T-cell (primary cell): ENCODE measurements at regions not wholly inside any gene's neighbourhood (a gene's known extent, or its start where the extent isn't known, plus 50 kb on each side); places are given as distances from the start of the nearest gene placed in this dataset.

Source experiments
- ATAC-seq, 4 experiments: fragments of 200-7000 bp in 3 of 4; fragments of 150-1000 bp in 1 of 4; cut with Tn5 transposase; replicated peaks in 1 of 4; 1 replicate in 3 of 4; 2 replicates in 1 of 4; pipeline ENCODE4 v1.10.0; 2021; ENCODE audit warnings: moderate library complexity in 3 of 4, mild to moderate bottlenecking in 2 of 4, moderate number of reproducible peaks in 1 of 4
- CTCF ChIA-PET, 2 donors: fragments of 300-600 bp; sonication (Branson Sonifier 250); formaldehyde crosslinking; loops; one replicate each; lab custom pipeline; 2022; ENCODE audit warnings: antibody characterized with exemption in 2 of 2; lab: Charles Lee
- POLR2A ChIA-PET, 2 donors: fragments of 300-600 bp; sonication (Branson Sonifier 250); formaldehyde crosslinking; loops; one replicate each; lab custom pipeline; 2022; ENCODE audit warnings: antibody characterized with exemption in 2 of 2; lab: Charles Lee
- DNase-seq, 35 experiments: peaks; one replicate each; pipeline versions ENCODE4 v3.0.0 to v3.0.0-alpha.2; 2013 to 2023
- H3K27ac ChIP-seq: one replicate; pipeline ENCODE4 v1.5.1; 2013; ENCODE audit warnings: low read length
- H3K27me3 ChIP-seq, 2 experiments: replicated peaks in 1 of 2; 1 replicate in 1 of 2; 2 replicates in 1 of 2; pipeline versions ENCODE4 v1.6.1 to v1.7.0; 2013; ENCODE audit warnings: low read length in 1 of 2, mixed read lengths in 1 of 2; ENCODE audit not compliant: control insufficient read depth in 2 of 2, insufficient read depth in 2 of 2; ENCODE audit errors: extremely low read depth in 1 of 2
- H3K36me3 ChIP-seq, 2 donors: 1 replicate in 1 of 2; 2 replicates in 1 of 2; pipeline versions ENCODE4 v1.6.1 to v1.7.0; 2013; ENCODE audit warnings: low read length in 1 of 2; ENCODE audit not compliant: control insufficient read depth in 2 of 2, insufficient read depth in 1 of 2; ENCODE audit errors: extremely low read depth in 1 of 2
- H3K4me1 ChIP-seq, 2 experiments: 1 replicate in 1 of 2; 2 replicates in 1 of 2; pipeline versions ENCODE4 v1.6.1 to v1.7.0; 2013; ENCODE audit warnings: low read length in 2 of 2, mixed read lengths in 1 of 2; ENCODE audit not compliant: insufficient read depth in 2 of 2, control insufficient read depth in 1 of 2; ENCODE audit errors: extremely low read depth in 1 of 2
- H3K4me3 ChIP-seq, 2 donors: 1 replicate in 1 of 2; 2 replicates in 1 of 2; pipeline versions ENCODE4 v1.5.1 to v1.7.0; 2013; ENCODE audit warnings: mild to moderate bottlenecking in 2 of 2, low read length in 1 of 2, moderate library complexity in 1 of 2; ENCODE audit not compliant: control insufficient read depth in 1 of 2; ENCODE audit errors: extremely low read depth in 1 of 2
- H3K9me3 ChIP-seq: 2 replicates; pipeline ENCODE4 v1.7.0; 2013
- H3K27ac Mint-ChIP-seq, 2 donors: one replicate each; pipeline ENCODE4 v1.8.0; 2020 to 2021; ENCODE audit warnings: mild to moderate bottlenecking in 2 of 2, mixed read lengths in 2 of 2
- H3K27me3 Mint-ChIP-seq, 2 donors: one replicate each; pipeline ENCODE4 v1.8.0; 2021 to 2022; ENCODE audit warnings: mixed read lengths in 2 of 2
- H3K36me3 Mint-ChIP-seq: one replicate; pipeline ENCODE4 v1.8.0; 2021; ENCODE audit warnings: mixed read lengths
- H3K4me1 Mint-ChIP-seq, 3 donors: one replicate each; pipeline ENCODE4 v1.8.0; 2020 to 2022; ENCODE audit warnings: mixed read lengths in 3 of 3, mild to moderate bottlenecking in 1 of 3
- H3K4me3 Mint-ChIP-seq, 3 donors: one replicate each; pipeline ENCODE4 v1.8.0; 2020 to 2022; ENCODE audit warnings: mild to moderate bottlenecking in 3 of 3, mixed read lengths in 3 of 3, moderate library complexity in 3 of 3
- H3K9me3 Mint-ChIP-seq, 3 donors: one replicate each; pipeline ENCODE4 v1.8.0; 2020 to 2022; ENCODE audit warnings: mixed read lengths in 3 of 3
- WGBS: methylation state at CpG from one replicate; pipeline ENCODE4 v1.1.5; 2013; ENCODE audit warnings: missing lambda C conversion rate; ENCODE audit not compliant: insufficient coverage; 5-methylcytosine and 5-hydroxymethylcytosine counted together

- POLR2A ChIA-PET, result no interaction called here
- H3K4me1 ChIP-seq, result no peaks in the 10 kb centered on the region
- WGBS, result no CpG with 5 or more reads among the region's 2 CpGs
Observed at GRCh38 chr15:47340571-47340920, 376.8 kb upstream of the SEMA6D start.

GRCh38 chr15:47349179-47349578 is 368.1 kb upstream of the SEMA6D start:
- H3K27me3 Mint-ChIP-seq, result no peaks in the 10 kb centered on the region
- H3K36me3 Mint-ChIP-seq, result no peaks in the 10 kb centered on the region
- WGBS, result no CpG with 5 or more reads among the region's 2 CpGs
- Histone ChIP-seq H3K27me3 (no peaks in the 10 kb centered on the region), H3K36me3 (no peaks in the 10 kb centered on the region), H3K9me3 (no peaks in the 10 kb centered on the region), H3K27ac (no peak overlapping the region), H3K4me3 (no peak overlapping the region), H3K4me1 (no peaks in the 10 kb centered on the region)
- no peaks in the 10 kb centered on the region for H3K4me1 Mint-ChIP-seq
- no peak overlapping the region for H3K4me3 Mint-ChIP-seq
- no peak overlapping the region for H3K27ac Mint-ChIP-seq
- peaks cover 0 to 2% (median 0%) of the 10 kb centered on the region in 3 donors for H3K9me3 Mint-ChIP-seq
- no peak for ATAC-seq
- DNase-seq, result no peak
- POLR2A ChIA-PET, result no interaction called here
- CTCF ChIA-PET, result no interaction called here

More at GRCh38 chr15:47340571-47340920, 376.8 kb upstream of the SEMA6D start:
- Histone ChIP-seq H3K9me3 (no peaks in the 10 kb centered on the region), H3K36me3 (no peaks in the 10 kb centered on the region), H3K4me3 (no peak overlapping the region), H3K27ac (no peak overlapping the region), H3K27me3 (no peaks in the 10 kb centered on the region)
- DNase-seq (no peak), ATAC-seq (no peak)
- Mint-ChIP-seq H3K4me3 (no peak overlapping the region), H3K9me3 (peaks cover 0 to 4% (median 1%) of the 10 kb centered on the region in 3 donors), H3K27me3 (no peaks in the 10 kb centered on the region), H3K36me3 (no peaks in the 10 kb centered on the region), H3K4me1 (no peaks in the 10 kb centered on the region), H3K27ac (no peak overlapping the region)
- CTCF ChIA-PET, result interaction anchor here in 1 of 2 donors (1.1 kb wide), 1 partner anchor 13 kb away, joined by 4 read pairs; no protein-coding TSS in a partner anchor

GRCh38 chr15:47351501-47351900 is 365.8 kb upstream of the SEMA6D start:
- Histone ChIP-seq H3K27ac (no peak overlapping the region), H3K27me3 (no peaks in the 10 kb centered on the region), H3K36me3 (no peaks in the 10 kb centered on the region), H3K9me3 (no peaks in the 10 kb centered on the region), H3K4me3 (no peak overlapping the region), H3K4me1 (no peaks in the 10 kb centered on the region)
- Mint-ChIP-seq H3K27me3 (no peaks in the 10 kb centered on the region), H3K4me3 (no peak overlapping the region), H3K9me3 (no peaks in the 10 kb centered on the region), H3K27ac (no peak overlapping the region), H3K36me3 (no peaks in the 10 kb centered on the region), H3K4me1 (no peaks in the 10 kb centered on the region)
- CTCF ChIA-PET, result no interaction called here
- no peak for ATAC-seq
- DNase-seq, result no peak
- POLR2A ChIA-PET, result no interaction called here

DNA sequence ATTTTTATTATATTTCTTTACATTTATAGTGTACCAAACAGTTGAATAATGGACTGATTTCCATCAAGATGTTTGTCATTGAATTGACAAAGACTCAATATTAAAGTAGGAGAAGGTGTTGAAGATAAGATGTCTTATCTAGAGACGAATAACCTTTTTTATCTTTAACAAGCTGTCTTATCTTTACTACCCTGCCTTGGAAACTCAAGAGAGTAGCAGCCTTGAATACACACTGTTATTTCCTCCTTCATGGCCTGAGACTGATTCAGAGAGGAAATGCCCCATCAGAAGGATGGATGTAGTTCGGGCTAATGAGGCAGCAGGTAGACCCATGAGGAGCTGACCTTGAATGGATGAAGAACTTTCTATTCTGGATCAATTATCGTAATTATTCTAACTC is 365.1 kb upstream of the SEMA6D start:
- CTCF ChIA-PET, result no interaction called here
- WGBS, result no CpG with 5 or more reads among the region's 3 CpGs

GRCh38 chr15:47355759-47356158 is 361.5 kb upstream of the SEMA6D start:
- Histone ChIP-seq H3K4me3 (no peak overlapping the region), H3K9me3 (no peaks in the 10 kb centered on the region), H3K27ac (no peak overlapping the region), H3K27me3 (no peaks in the 10 kb centered on the region), H3K36me3 (no peaks in the 10 kb centered on the region), H3K4me1 (no peaks in the 10 kb centered on the region)
- POLR2A ChIA-PET, result no interaction called here
- H3K9me3 Mint-ChIP-seq, result no peaks in the 10 kb centered on the region
- H3K36me3 Mint-ChIP-seq, result no peaks in the 10 kb centered on the region
- no peaks in the 10 kb centered on the region for H3K4me1 Mint-ChIP-seq
- no peaks in the 10 kb centered on the region for H3K27me3 Mint-ChIP-seq
- H3K4me3 Mint-ChIP-seq, result no peak overlapping the region
- H3K27ac Mint-ChIP-seq, result no peak overlapping the region
- no peak for DNase-seq
- CTCF ChIA-PET, result no interaction called here
- ATAC-seq, result no peak

More for the DNA sequence above, 365.1 kb upstream of the SEMA6D start:
- no peak overlapping the region for H3K4me3 ChIP-seq
- Mint-ChIP-seq H3K27me3 (no peaks in the 10 kb centered on the region), H3K4me3 (no peak overlapping the region), H3K27ac (no peak overlapping the region), H3K36me3 (no peaks in the 10 kb centered on the region), H3K4me1 (no peaks in the 10 kb centered on the region), H3K9me3 (no peaks in the 10 kb centered on the region)
- H3K9me3 ChIP-seq, result no peaks in the 10 kb centered on the region
- DNase-seq, result no peak
- H3K4me1 ChIP-seq, result no peaks in the 10 kb centered on the region
- POLR2A ChIA-PET, result no interaction called here
- ATAC-seq, result no peak
- no peaks in the 10 kb centered on the region for H3K27me3 ChIP-seq
- no peaks in the 10 kb centered on the region for H3K36me3 ChIP-seq
- no peak overlapping the region for H3K27ac ChIP-seq

- H3K27me3 Mint-ChIP-seq, result no peaks in the 10 kb centered on the region
- ATAC-seq (no peak), DNase-seq (no peak)
- H3K9me3 ChIP-seq, result no peaks in the 10 kb centered on the region
- CTCF ChIA-PET, result no interaction called here
- WGBS, result no CpG with 5 or more reads among the region's 2 CpGs
- no peaks in the 10 kb centered on the region for H3K27me3 ChIP-seq
- POLR2A ChIA-PET, result no interaction called here
- H3K27ac Mint-ChIP-seq, result no peak overlapping the region
- no peak overlapping the region for H3K4me3 Mint-ChIP-seq
- H3K9me3 Mint-ChIP-seq, result no peaks in the 10 kb centered on the region
- no peaks in the 10 kb centered on the region for H3K4me1 Mint-ChIP-seq
- H3K4me3 ChIP-seq, result no peak overlapping the region
- no peaks in the 10 kb centered on the region for H3K36me3 Mint-ChIP-seq
- H3K27ac ChIP-seq, result no peak overlapping the region
- no peaks in the 10 kb centered on the region for H3K36me3 ChIP-seq
- H3K4me1 ChIP-seq, result no peaks in the 10 kb centered on the region
Observed at GRCh38 chr15:47356297-47356696, 361.0 kb upstream of the SEMA6D start.

DNA sequence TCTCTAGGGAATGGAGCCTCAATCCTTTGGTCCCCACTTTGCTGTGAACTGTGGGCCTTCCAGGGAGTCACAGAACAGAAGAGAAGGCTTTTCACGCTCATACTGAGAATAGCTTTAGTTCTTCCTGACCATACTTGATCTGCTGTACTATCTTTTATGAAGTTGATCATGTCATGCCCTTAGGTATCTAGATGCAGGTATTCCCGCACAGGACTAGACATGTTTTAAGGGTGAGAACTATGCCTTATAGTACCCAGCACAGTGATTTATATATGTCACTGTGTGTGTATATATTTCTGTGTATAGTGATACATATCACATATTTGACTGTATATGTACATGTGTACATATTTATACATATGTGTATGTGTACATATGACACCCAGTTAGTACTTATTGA is 358.4 kb upstream of the SEMA6D start:
- Histone ChIP-seq H3K27me3 (no peaks in the 10 kb centered on the region), H3K4me1 (no peaks in the 10 kb centered on the region), H3K9me3 (no peaks in the 10 kb centered on the region), H3K36me3 (no peaks in the 10 kb centered on the region), H3K4me3 (no peak overlapping the region), H3K27ac (no peak overlapping the region)
- POLR2A ChIA-PET, result no interaction called here
- H3K4me3 Mint-ChIP-seq, result no peak overlapping the region
- no peaks in the 10 kb centered on the region for H3K36me3 Mint-ChIP-seq
- ATAC-seq (no peak), DNase-seq (no peak)
- H3K4me1 Mint-ChIP-seq, result no peaks in the 10 kb centered on the region
- peaks cover 0 to 4% (median 0%) of the 10 kb centered on the region in 3 donors for H3K9me3 Mint-ChIP-seq
- no CpG with 5 or more reads among the region's 2 CpGs for WGBS
- H3K27me3 Mint-ChIP-seq, result no peaks in the 10 kb centered on the region
- CTCF ChIA-PET, result no interaction called here
- no peak overlapping the region for H3K27ac Mint-ChIP-seq
